ENCODE measurements at regions not wholly inside any gene's neighbourhood (a gene's known extent, or its start where the extent isn't known, plus 50 kb on each side); places are given as distances from the start of the nearest gene placed in this dataset.

GRCh38 chr4:38577462-38577861, 86.5 kb upstream of the KLF3 start:
- no peak for DNase-seq (ENCODE audit: low spot score)
- H3K9me3 ChIP-seq, result no peaks in the 10 kb centered on the region
- no peaks in the 10 kb centered on the region for H3K27me3 ChIP-seq (replicated peaks; ENCODE audit: insufficient read depth)
- no peaks in the 10 kb centered on the region for H3K36me3 ChIP-seq
- H3K4me1 ChIP-seq (ENCODE audit: control insufficient read depth in 1 of 2, low read depth in 2 of 2), result no peaks in the 10 kb centered on the region
- no peak overlapping the region for H3K4me3 ChIP-seq
- H3K27ac ChIP-seq, result no peak overlapping the region
- ATAC-seq (ENCODE audit: insufficient number of reproducible peaks, low FRiP score, low read depth), result no peak
- TF ChIP-seq, protein P1, sequence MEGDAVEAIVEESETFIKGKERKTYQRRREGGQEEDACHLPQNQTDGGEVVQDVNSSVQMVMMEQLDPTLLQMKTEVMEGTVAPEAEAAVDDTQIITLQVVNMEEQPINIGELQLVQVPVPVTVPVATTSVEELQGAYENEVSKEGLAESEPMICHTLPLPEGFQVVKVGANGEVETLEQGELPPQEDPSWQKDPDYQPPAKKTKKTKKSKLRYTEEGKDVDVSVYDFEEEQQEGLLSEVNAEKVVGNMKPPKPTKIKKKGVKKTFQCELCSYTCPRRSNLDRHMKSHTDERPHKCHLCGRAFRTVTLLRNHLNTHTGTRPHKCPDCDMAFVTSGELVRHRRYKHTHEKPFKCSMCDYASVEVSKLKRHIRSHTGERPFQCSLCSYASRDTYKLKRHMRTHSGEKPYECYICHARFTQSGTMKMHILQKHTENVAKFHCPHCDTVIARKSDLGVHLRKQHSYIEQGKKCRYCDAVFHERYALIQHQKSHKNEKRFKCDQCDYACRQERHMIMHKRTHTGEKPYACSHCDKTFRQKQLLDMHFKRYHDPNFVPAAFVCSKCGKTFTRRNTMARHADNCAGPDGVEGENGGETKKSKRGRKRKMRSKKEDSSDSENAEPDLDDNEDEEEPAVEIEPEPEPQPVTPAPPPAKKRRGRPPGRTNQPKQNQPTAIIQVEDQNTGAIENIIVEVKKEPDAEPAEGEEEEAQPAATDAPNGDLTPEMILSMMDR (IDR thresholded peaks at IDR 0.05), result no peak

DNA sequence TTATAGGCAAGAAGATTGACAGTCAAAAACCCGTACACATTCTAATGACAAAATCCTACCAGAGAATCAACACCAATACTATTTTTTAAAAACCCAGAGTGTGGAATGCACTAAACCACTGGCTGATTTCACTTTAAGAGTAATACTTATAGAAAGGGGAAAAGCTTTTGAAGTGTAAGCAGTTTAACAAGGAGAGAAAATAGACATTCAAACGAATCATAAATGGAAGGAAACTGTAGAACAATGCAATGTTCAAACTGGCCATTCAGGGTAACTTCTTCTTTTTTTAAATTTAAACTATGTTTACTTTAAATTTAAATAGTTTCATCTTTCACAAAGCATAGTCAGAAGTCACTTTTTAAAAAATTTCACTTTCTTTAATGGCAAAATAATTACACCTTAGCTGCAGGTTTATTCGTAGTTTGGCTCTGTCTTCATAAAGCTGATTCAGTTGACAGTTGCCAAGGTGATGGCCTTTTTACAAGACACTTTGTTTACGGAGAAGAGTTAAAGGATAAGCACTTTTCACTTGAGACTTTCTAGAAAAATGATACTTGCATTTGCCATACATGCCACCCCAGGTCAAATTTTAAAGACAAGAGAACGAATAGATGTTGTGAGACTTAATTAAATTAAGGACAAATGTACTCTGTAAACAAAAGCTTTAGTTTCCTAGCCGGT, 82.4 kb upstream of the KLF3 start:
- Histone ChIP-seq H3K4me3 (no peak overlapping the region), H3K9me3 (no peaks in the 10 kb centered on the region), H3K27ac (no peak overlapping the region), H3K36me3 (no peaks in the 10 kb centered on the region), H3K27me3 (replicated peaks; ENCODE audit: insufficient read depth) (no peaks in the 10 kb centered on the region), H3K4me1 (ENCODE audit: control insufficient read depth in 1 of 2, low read depth in 2 of 2) (no peaks in the 10 kb centered on the region)
- no peak for DNase-seq (ENCODE audit: low spot score)
- no peak for ATAC-seq (ENCODE audit: insufficient number of reproducible peaks, low FRiP score, low read depth)
- TF ChIP-seq, protein P1 (IDR thresholded peaks at IDR 0.05), result no peak

DNA sequence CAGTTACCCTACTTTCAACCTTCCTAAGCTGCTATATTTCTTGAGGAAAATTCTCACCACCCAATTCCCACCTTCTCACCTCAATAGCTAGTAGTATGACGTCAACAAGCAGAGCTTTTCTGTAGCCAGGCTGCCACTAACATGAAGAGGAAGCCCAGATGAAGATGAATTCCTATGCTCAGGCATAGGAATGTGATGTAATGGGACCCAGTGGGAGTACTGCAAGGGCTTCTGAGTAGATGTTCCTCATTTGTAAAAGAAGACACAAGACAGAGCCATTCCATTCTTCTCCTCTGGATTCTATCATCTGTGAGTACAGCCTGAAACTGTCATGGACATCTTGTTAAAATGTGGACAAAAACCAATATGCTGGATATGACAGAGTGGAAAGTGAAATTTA, 81.6 kb upstream of the KLF3 start:
- Histone ChIP-seq H3K27me3 (replicated peaks; ENCODE audit: insufficient read depth) (no peaks in the 10 kb centered on the region), H3K27ac (no peak overlapping the region), H3K36me3 (no peaks in the 10 kb centered on the region), H3K4me3 (no peak overlapping the region), H3K4me1 (ENCODE audit: control insufficient read depth in 1 of 2, low read depth in 2 of 2) (no peaks in the 10 kb centered on the region), H3K9me3 (no peaks in the 10 kb centered on the region)
- DNase-seq (ENCODE audit: low spot score), result no peak
- ATAC-seq (ENCODE audit: insufficient number of reproducible peaks, low FRiP score, low read depth), result no peak
- TF ChIP-seq, protein P1 (IDR thresholded peaks at IDR 0.05), result no peak

GRCh38 chr4:38582889-38583470, 81.0 kb upstream of the KLF3 start:
- TF ChIP-seq, protein P1 (IDR thresholded peaks at IDR 0.05), result no peak
- Histone ChIP-seq H3K4me1 (ENCODE audit: control insufficient read depth in 1 of 2, low read depth in 2 of 2) (no peaks in the 10 kb centered on the region), H3K27me3 (replicated peaks; ENCODE audit: insufficient read depth) (no peaks in the 10 kb centered on the region), H3K36me3 (no peaks in the 10 kb centered on the region), H3K27ac (no peak overlapping the region), H3K4me3 (no peak overlapping the region), H3K9me3 (no peaks in the 10 kb centered on the region)
- no peak for DNase-seq (ENCODE audit: low spot score)
- no peak for ATAC-seq (ENCODE audit: insufficient number of reproducible peaks, low FRiP score, low read depth)

DNA sequence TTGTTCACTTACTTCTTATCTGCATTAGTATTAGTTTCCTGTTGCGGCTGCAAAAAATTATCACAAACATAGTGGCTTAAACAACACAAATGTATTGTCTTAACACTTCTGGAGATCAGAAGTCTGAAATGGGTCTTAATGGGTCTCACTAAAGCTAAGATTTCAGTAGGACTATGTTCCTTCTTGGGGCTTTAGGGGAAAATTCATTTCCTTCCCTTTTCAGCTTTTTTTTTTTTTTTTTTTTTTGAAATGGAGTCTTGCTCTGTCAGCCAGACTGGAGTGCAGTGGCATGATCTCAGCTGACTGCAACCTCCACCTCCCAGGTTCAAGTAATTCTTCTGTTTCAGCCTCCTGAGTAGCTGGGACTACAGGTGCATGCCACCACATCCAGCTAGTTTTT, 78.1 kb upstream of the KLF3 start:
- no peak overlapping the region for H3K4me3 ChIP-seq
- TF ChIP-seq, protein P1 (IDR thresholded peaks at IDR 0.05), result no peak
- no peaks in the 10 kb centered on the region for H3K9me3 ChIP-seq
- no peak for DNase-seq (ENCODE audit: low spot score)
- ATAC-seq (ENCODE audit: insufficient number of reproducible peaks, low FRiP score, low read depth), result no peak
- H3K4me1 ChIP-seq (ENCODE audit: control insufficient read depth in 1 of 2, low read depth in 2 of 2), result no peaks in the 10 kb centered on the region
- no peak overlapping the region for H3K27ac ChIP-seq
- no peaks in the 10 kb centered on the region for H3K27me3 ChIP-seq (replicated peaks; ENCODE audit: insufficient read depth)
- H3K36me3 ChIP-seq, result no peaks in the 10 kb centered on the region
